SU-DHL-6 (cell line): ENCODE measurements at regions not wholly inside any gene's neighbourhood (a gene's known extent, or its start where the extent isn't known, plus 50 kb on each side); places are given as distances from the start of the nearest gene placed in this dataset.

Experiments used
- CTCF ChIP-seq: fragments of 200-600 bp; sonication (generic); IDR thresholded peaks from one replicate; pipeline ENCODE4 v1.5.1; 2017; ENCODE audit warnings: antibody characterized with exemption, mild to moderate bottlenecking, low read length, moderate library complexity; ENCODE audit not compliant: insufficient read depth, poor library complexity, severe bottlenecking
- EZH2phosphoT487 ChIP-seq: fragments of 200-600 bp; sonication (generic), shearing (Covaris generic); conservative IDR thresholded peaks from 2 replicates; pipeline ENCODE4 v1.6.1; 2018; ENCODE audit warnings: mild to moderate bottlenecking, antibody characterized with exemption, low read length, moderate library complexity, mixed read lengths

DNA sequence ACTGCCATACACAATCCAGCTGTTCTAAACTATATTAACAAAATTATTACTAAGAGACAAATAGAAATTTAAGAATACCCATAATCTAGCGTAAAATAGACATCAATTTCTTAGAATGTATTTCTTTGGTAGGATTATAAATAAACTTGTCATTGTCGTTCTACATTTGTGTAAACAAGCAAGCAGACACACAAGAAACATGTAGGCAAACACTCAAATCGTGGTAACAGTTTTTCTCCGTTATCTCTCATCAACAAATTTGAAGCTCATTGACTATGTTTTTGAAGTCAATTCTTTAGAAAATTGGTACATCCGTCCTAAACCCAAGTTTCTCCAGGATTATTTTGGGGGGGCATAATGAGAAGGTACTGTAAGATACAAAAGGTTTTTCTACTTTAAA, 832.2 kb downstream of the DTWD2 start:
- TF ChIP-seq CTCF = no peak
- TF ChIP-seq EZH2phosphoT487 = no peak
